ENCODE measurements at regions not wholly inside any gene's neighbourhood (a gene's known extent, or its start where the extent isn't known, plus 50 kb on each side); places are given as distances from the start of the nearest gene placed in this dataset.
"Not testable (repeated sequence)": the region's sequence is repeated elsewhere in the genome, so short reads cannot be mapped to it uniquely, and the experiment has no call there.

DNA sequence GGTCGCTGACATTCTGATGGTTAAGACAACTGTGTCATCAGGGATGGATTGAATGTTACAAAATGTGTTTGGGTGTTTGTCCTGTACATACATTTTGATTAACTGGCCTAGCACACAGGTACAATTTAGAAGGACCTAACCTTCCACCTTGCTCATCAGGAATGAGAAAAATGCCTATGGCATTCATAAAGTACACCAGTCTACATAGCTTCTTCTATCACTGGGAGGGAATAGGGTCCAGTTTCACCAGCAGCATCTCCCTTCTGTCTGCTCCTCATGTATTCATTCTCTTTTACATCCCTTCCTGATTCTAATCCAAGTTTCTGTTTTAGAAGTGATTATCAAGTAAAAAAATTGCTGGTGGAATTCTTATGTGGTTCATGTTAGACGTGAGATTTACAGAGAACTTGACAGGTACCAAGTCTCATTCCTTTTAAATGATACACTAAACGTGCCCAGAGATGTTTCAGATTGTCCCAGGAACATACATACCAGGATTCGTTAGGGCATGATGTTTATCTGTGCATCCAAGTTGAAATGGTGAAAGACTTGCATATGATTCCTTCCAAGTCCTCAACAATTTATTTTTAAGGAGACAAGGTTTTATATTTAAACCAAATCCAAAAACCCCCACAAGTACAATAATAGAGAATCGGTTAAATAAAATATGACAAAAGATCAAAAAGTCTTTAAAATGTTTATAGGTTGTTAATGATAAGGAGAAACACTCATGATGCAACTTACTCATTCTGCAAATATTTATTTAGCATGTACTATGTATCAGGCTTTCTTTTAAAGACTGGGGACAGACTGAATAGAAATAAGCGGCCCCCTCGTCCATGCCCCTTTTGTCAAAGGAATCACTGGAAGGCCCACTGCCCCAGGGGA is 359.1 kb downstream of the ZNF674 start:
- Histone ChIP-seq H3K4me1 (ENCODE audit: control insufficient read depth, low read depth, low read length) (no peaks in the 10 kb centered on the region), H3K9ac (ENCODE audit: low read length) (no peak overlapping the region), H3K4me3 (ENCODE audit: low read length) (no peak overlapping the region), H3K27me3 (ENCODE audit: control insufficient read depth, insufficient read depth, low read length) (no peaks in the 10 kb centered on the region), H3K27ac (ENCODE audit: low read length) (no peak overlapping the region), H3K9me3 (ENCODE audit: control insufficient read depth, low read depth, low read length) (peaks cover 19% of the 10 kb centered on the region), H3K36me3 (ENCODE audit: control insufficient read depth, low read depth, low read length) (no peaks in the 10 kb centered on the region)

GRCh38 chrX:46184749-46185148 is 360.5 kb downstream of the ZNF674 start:
- Histone ChIP-seq H3K27me3 (ENCODE audit: control insufficient read depth, insufficient read depth, low read length) (no peaks in the 10 kb centered on the region), H3K9ac (ENCODE audit: low read length) (no peak overlapping the region), H3K4me3 (ENCODE audit: low read length) (no peak overlapping the region), H3K36me3 (ENCODE audit: control insufficient read depth, low read depth, low read length) (no peaks in the 10 kb centered on the region), H3K27ac (ENCODE audit: low read length) (no peak overlapping the region), H3K4me1 (ENCODE audit: control insufficient read depth, low read depth, low read length) (no peaks in the 10 kb centered on the region), H3K9me3 (ENCODE audit: control insufficient read depth, low read depth, low read length) (peaks cover 19% of the 10 kb centered on the region)

DNA sequence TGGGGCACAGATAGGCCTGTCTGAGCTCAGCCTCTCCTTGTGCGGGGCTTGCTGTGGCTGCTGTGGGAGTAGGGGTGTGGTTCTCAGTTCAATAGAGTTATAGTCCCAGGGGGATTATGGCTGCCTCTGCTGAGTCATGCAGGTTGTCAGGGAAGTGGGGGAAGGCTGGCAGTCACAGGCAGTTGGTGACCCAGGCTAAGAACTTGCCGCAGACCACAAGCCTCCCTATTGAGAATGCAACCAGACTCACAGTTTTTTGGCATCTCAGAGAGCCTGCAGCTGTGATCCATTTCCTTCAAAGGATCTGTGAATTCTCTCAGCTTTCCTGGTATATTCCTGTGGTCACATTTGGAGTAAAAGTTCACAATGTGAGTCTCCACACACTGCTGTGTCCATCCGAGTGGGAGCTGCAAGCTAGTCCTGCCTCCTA is 364.9 kb downstream of the ZNF674 start:
- Histone ChIP-seq H3K27ac (ENCODE audit: low read length) (no peak overlapping the region), H3K9ac (ENCODE audit: low read length) (no peak overlapping the region)

DNA sequence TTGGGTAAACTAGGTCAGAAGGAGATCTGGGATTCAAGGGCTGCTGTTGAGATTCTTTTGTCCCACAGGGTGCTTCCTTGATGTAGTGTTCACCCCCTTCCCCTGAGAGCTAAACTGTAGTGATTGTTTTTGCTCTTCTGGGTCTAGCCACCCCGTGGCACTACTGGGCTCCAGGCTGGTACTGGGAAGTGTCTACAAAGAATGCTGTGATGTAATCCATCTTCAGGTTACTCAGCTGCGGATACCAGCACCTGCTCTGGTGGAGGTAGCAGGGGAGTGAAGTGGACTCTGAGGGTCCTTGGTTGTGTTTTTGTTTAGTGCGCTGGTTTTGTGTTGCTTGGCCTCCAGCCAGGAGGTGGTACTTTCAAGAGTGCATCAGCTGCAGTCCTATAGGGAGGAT is 365.5 kb downstream of the ZNF674 start:
- no peak overlapping the region for H3K9ac ChIP-seq (ENCODE audit: low read length)
- no peaks in the 10 kb centered on the region for H3K4me1 ChIP-seq (ENCODE audit: control insufficient read depth, low read depth, low read length)

More for the DNA sequence above, 364.9 kb downstream of the ZNF674 start:
- H3K36me3 ChIP-seq (ENCODE audit: control insufficient read depth, low read depth, low read length) = no peaks in the 10 kb centered on the region
- H3K9me3 ChIP-seq (ENCODE audit: control insufficient read depth, low read depth, low read length) = peaks cover 9% of the 10 kb centered on the region
- H3K27me3 ChIP-seq (ENCODE audit: control insufficient read depth, insufficient read depth, low read length) = no peaks in the 10 kb centered on the region
- no peak overlapping the region for H3K4me3 ChIP-seq (ENCODE audit: low read length)
- no peaks in the 10 kb centered on the region for H3K4me1 ChIP-seq (ENCODE audit: control insufficient read depth, low read depth, low read length)

GRCh38 chrX:46178763-46179162 is 366.5 kb downstream of the ZNF674 start:
- Histone ChIP-seq H3K36me3 (ENCODE audit: control insufficient read depth, low read depth, low read length) (no peaks in the 10 kb centered on the region), H3K4me1 (ENCODE audit: control insufficient read depth, low read depth, low read length) (no peaks in the 10 kb centered on the region), H3K4me3 (ENCODE audit: low read length) (no peak overlapping the region), H3K9me3 (ENCODE audit: control insufficient read depth, low read depth, low read length) (peaks cover 6% of the 10 kb centered on the region), H3K9ac (ENCODE audit: low read length) (no peak overlapping the region), H3K27me3 (ENCODE audit: control insufficient read depth, insufficient read depth, low read length) (no peaks in the 10 kb centered on the region), H3K27ac (ENCODE audit: low read length) (no peak overlapping the region)

More for the DNA sequence above, 365.5 kb downstream of the ZNF674 start:
- peaks cover 9% of the 10 kb centered on the region for H3K9me3 ChIP-seq (ENCODE audit: control insufficient read depth, low read depth, low read length)
- H3K27me3 ChIP-seq (ENCODE audit: control insufficient read depth, insufficient read depth, low read length) = no peaks in the 10 kb centered on the region
- H3K36me3 ChIP-seq (ENCODE audit: control insufficient read depth, low read depth, low read length) = no peaks in the 10 kb centered on the region
- H3K27ac ChIP-seq (ENCODE audit: low read length) = no peak overlapping the region
- no peak overlapping the region for H3K4me3 ChIP-seq (ENCODE audit: low read length)

GRCh38 chrX:46173159-46173558 is 372.1 kb downstream of the ZNF674 start:
- Histone ChIP-seq H3K9me3 (ENCODE audit: control insufficient read depth, low read depth, low read length) (peaks cover under 1% of the 10 kb centered on the region), H3K27ac (ENCODE audit: low read length) (no peak overlapping the region), H3K36me3 (ENCODE audit: control insufficient read depth, low read depth, low read length) (no peaks in the 10 kb centered on the region), H3K4me1 (ENCODE audit: control insufficient read depth, low read depth, low read length) (no peaks in the 10 kb centered on the region), H3K4me3 (ENCODE audit: low read length) (no peak overlapping the region), H3K27me3 (ENCODE audit: control insufficient read depth, insufficient read depth, low read length) (no peaks in the 10 kb centered on the region), H3K9ac (ENCODE audit: low read length) (no peak overlapping the region)

DNA sequence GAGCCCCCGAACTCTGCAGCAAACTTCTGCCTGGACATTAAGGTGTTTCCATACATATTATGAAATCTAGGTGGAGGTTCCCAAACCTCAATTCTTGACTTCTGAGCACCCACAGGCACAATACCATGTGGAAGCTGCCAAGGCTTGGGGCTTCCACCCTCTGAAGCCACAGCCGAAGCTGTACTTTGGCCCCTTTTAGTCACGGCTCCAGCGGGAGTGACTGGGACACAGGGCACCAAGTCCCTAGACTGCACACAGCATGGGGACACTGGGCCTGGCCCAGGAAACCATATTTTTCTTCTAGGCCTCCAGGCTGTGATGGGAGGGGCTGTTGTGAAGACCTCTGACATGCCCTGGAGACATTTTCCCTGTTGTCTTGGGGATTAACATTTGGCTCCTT is 373.8 kb downstream of the ZNF674 start:
- H3K27me3 ChIP-seq (ENCODE audit: control insufficient read depth, insufficient read depth, low read length); H3K4me3 ChIP-seq (ENCODE audit: low read length); H3K9ac ChIP-seq (ENCODE audit: low read length); H3K9me3 ChIP-seq (ENCODE audit: control insufficient read depth, low read depth, low read length); H3K27ac ChIP-seq (ENCODE audit: low read length); H3K36me3 ChIP-seq (ENCODE audit: control insufficient read depth, low read depth, low read length); H3K4me1 ChIP-seq (ENCODE audit: control insufficient read depth, low read depth, low read length): not testable (repeated sequence)

GRCh38 chrX:46169808-46170207 is 375.4 kb downstream of the ZNF674 start:
- Histone ChIP-seq H3K4me3 (ENCODE audit: low read length) (no peak overlapping the region), H3K27ac (ENCODE audit: low read length) (no peak overlapping the region), H3K36me3 (ENCODE audit: control insufficient read depth, low read depth, low read length) (no peaks in the 10 kb centered on the region), H3K9me3 (ENCODE audit: control insufficient read depth, low read depth, low read length) (peaks cover 5% of the 10 kb centered on the region), H3K9ac (ENCODE audit: low read length) (no peak overlapping the region), H3K4me1 (ENCODE audit: control insufficient read depth, low read depth, low read length) (no peaks in the 10 kb centered on the region), H3K27me3 (ENCODE audit: control insufficient read depth, insufficient read depth, low read length) (no peaks in the 10 kb centered on the region)

GRCh38 chrX:46168254-46168653 is 377.0 kb downstream of the ZNF674 start:
- H3K4me1 ChIP-seq (ENCODE audit: control insufficient read depth, low read depth, low read length) = no peaks in the 10 kb centered on the region
- H3K9me3 ChIP-seq (ENCODE audit: control insufficient read depth, low read depth, low read length) = peaks cover 7% of the 10 kb centered on the region
- no peak overlapping the region for H3K4me3 ChIP-seq (ENCODE audit: low read length)
- H3K27ac ChIP-seq (ENCODE audit: low read length) = no peak overlapping the region
- no peaks in the 10 kb centered on the region for H3K36me3 ChIP-seq (ENCODE audit: control insufficient read depth, low read depth, low read length)
- H3K9ac ChIP-seq (ENCODE audit: low read length) = no peak overlapping the region
- H3K27me3 ChIP-seq (ENCODE audit: control insufficient read depth, insufficient read depth, low read length) = no peaks in the 10 kb centered on the region

DNA sequence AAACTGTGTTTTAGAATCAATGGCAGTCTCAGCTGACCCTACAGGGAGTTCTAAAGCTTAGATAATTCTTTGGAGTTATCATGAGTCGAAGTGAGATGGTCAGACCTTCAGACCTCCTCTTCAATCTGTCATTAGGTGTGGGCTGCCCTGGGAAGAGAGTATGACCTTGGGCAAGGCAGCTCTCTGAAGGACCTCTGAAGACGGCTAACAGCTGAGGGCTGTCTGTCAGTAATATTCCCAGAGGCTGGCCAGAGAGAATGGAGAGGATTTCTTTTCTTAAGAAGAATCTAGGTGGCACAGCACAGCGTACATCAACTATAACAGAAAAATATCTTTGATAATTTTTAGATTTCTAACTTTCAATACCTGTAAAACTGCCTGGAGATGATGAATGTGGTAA is 379.4 kb downstream of the ZNF674 start:
- H3K36me3 ChIP-seq (ENCODE audit: control insufficient read depth, low read depth, low read length) = no peaks in the 10 kb centered on the region
- no peak overlapping the region for H3K27ac ChIP-seq (ENCODE audit: low read length)
- no peaks in the 10 kb centered on the region for H3K27me3 ChIP-seq (ENCODE audit: control insufficient read depth, insufficient read depth, low read length)
- no peak overlapping the region for H3K4me3 ChIP-seq (ENCODE audit: low read length)
- H3K4me1 ChIP-seq (ENCODE audit: control insufficient read depth, low read depth, low read length) = no peaks in the 10 kb centered on the region
- peaks cover 10% of the 10 kb centered on the region for H3K9me3 ChIP-seq (ENCODE audit: control insufficient read depth, low read depth, low read length)
- H3K9ac ChIP-seq (ENCODE audit: low read length) = no peak overlapping the region

- Histone ChIP-seq H3K4me3 (ENCODE audit: low read length) (no peak overlapping the region), H3K9ac (ENCODE audit: low read length) (no peak overlapping the region), H3K27ac (ENCODE audit: low read length) (no peak overlapping the region), H3K27me3 (ENCODE audit: control insufficient read depth, insufficient read depth, low read length) (no peaks in the 10 kb centered on the region), H3K4me1 (ENCODE audit: control insufficient read depth, low read depth, low read length) (no peaks in the 10 kb centered on the region), H3K36me3 (ENCODE audit: control insufficient read depth, low read depth, low read length) (no peaks in the 10 kb centered on the region), H3K9me3 (ENCODE audit: control insufficient read depth, low read depth, low read length) (peaks cover 10% of the 10 kb centered on the region)
Observed at GRCh38 chrX:46165411-46165810, 379.8 kb downstream of the ZNF674 start.

GRCh38 chrX:46152756-46153155 is 392.5 kb downstream of the ZNF674 start:
- Histone ChIP-seq H3K4me1 (ENCODE audit: control insufficient read depth, low read depth, low read length) (no peaks in the 10 kb centered on the region), H3K27ac (ENCODE audit: low read length) (no peak overlapping the region), H3K9ac (ENCODE audit: low read length) (no peak overlapping the region), H3K4me3 (ENCODE audit: low read length) (no peak overlapping the region), H3K9me3 (ENCODE audit: control insufficient read depth, low read depth, low read length) (peaks cover 26% of the 10 kb centered on the region), H3K36me3 (ENCODE audit: control insufficient read depth, low read depth, low read length) (no peaks in the 10 kb centered on the region), H3K27me3 (ENCODE audit: control insufficient read depth, insufficient read depth, low read length) (no peaks in the 10 kb centered on the region)

All from iPS-18a (cell line).